Fibroblast of lung (primary cell): ENCODE measurements at regions not wholly inside any gene's neighbourhood (a gene's known extent, or its start where the extent isn't known, plus 50 kb on each side); places are given as distances from the start of the nearest gene placed in this dataset.

Source experiments
- DNase-seq, 2 donors: peaks; one replicate each; pipeline versions ENCODE4 v3.0.0 to v3.0.0-alpha.2; 2010; ENCODE audit warnings: low read depth in 2 of 2
- H2AFZ ChIP-seq: 2 replicates; pipeline ENCODE4 v1.5.1; 2012; ENCODE audit warnings: low read length, control low read depth, inconsistent platforms
- H3K27ac ChIP-seq: 2 replicates; pipeline ENCODE4 v1.5.1; 2011; ENCODE audit warnings: low read length, control low read depth; ENCODE audit not compliant: insufficient read depth
- H3K27me3 ChIP-seq: 2 replicates; pipeline ENCODE4 v1.5.1; 2011; ENCODE audit warnings: mild to moderate bottlenecking, low read length; ENCODE audit not compliant: control insufficient read depth, insufficient read depth
- H3K36me3 ChIP-seq: 2 replicates; pipeline ENCODE4 v1.5.1; 2011; ENCODE audit warnings: low read length; ENCODE audit not compliant: control insufficient read depth, insufficient read depth
- H3K4me1 ChIP-seq: 2 replicates; pipeline ENCODE4 v1.5.1; 2011; ENCODE audit warnings: low read length; ENCODE audit not compliant: control insufficient read depth, insufficient read depth; ENCODE audit errors: extremely low read depth
- H3K4me2 ChIP-seq: 2 replicates; pipeline ENCODE4 v1.5.1; 2011; ENCODE audit warnings: low read length, control low read depth; ENCODE audit not compliant: insufficient read depth; ENCODE audit errors: extremely low read depth
- H3K4me3 ChIP-seq, 4 experiments: fragments of 200-600 bp in 1 of 4; sonication (generic) in 1 of 4; replicated peaks in 1 of 4; 2 replicates each; pipeline ENCODE4 v1.5.1; 2011 to 2016; ENCODE audit warnings: low read length in 4 of 4, low read depth in 3 of 4, mild to moderate bottlenecking in 3 of 4, control low read depth in 2 of 4, inconsistent platforms in 1 of 4, mixed read lengths in 1 of 4; ENCODE audit not compliant: insufficient read depth in 1 of 4; ENCODE audit errors: control extremely low read depth in 1 of 4
- H3K79me2 ChIP-seq: 2 replicates; pipeline ENCODE4 v1.5.1; 2012; ENCODE audit warnings: mild to moderate bottlenecking, low read length, inconsistent platforms; ENCODE audit not compliant: control insufficient read depth, insufficient read depth
- H3K9ac ChIP-seq: 2 replicates; pipeline ENCODE4 v1.5.1; 2011; ENCODE audit warnings: mild to moderate bottlenecking, low read length, control low read depth; ENCODE audit not compliant: insufficient read depth
- H3K9me3 ChIP-seq: 2 replicates; pipeline ENCODE4 v1.5.1; 2012; ENCODE audit warnings: low read depth, low read length; ENCODE audit not compliant: control insufficient read depth, insufficient read depth
- H4K20me1 ChIP-seq: 2 replicates; pipeline ENCODE4 v1.5.1; 2011; ENCODE audit warnings: low read length; ENCODE audit not compliant: control insufficient read depth, insufficient read depth; ENCODE audit errors: extremely low read depth
- EZH2 ChIP-seq: IDR thresholded peaks from 2 replicates; pipeline ENCODE4 v1.5.1; 2012; ENCODE audit warnings: low read length, control low read depth, mild to moderate bottlenecking; ENCODE audit errors: missing control alignments
- TF ChIP-seq, protein P1 (sequence below), 2 donors: IDR thresholded peaks in 1 of 2; conservative IDR thresholded peaks in 1 of 2; 1 replicate in 1 of 2; 2 replicates in 1 of 2; pipeline ENCODE4 v1.5.1; 2011 to 2012; ENCODE audit warnings: low read length in 2 of 2, control low read depth in 1 of 2, inconsistent platforms in 1 of 2, low read depth in 1 of 2, mild to moderate bottlenecking in 1 of 2

DNA sequence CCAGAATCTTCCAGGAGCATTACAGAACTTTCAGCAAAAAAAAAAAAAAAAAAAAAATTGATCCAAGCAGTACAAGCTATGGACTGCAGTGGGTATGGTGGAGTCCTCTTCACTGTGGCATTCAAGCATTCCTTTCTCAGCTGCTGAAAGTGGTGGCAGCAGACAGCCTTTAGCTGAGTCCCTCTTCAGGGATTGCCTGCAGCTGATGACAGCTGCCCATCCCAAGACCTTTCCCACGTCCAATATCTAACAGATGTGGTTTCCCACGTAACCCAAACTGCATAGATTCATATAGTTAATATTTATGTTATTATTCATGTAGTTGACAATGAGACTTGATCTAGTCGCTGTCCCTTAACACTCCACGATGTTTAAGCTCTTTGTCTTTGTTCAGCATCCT, 475.9 kb downstream of the TLE1 start:
- Histone ChIP-seq H3K79me2 (no peaks in the 10 kb centered on the region), H3K4me2 (no peak overlapping the region), H3K27ac (no peak overlapping the region), H3K9ac (no peak overlapping the region), H3K36me3 (no peaks in the 10 kb centered on the region), H3K4me3 (no peak overlapping the region), H3K27me3 (no peaks in the 10 kb centered on the region), H2AFZ (no peak overlapping the region), H3K9me3 (no peaks in the 10 kb centered on the region), H4K20me1 (no peaks in the 10 kb centered on the region), H3K4me1 (no peaks in the 10 kb centered on the region)
- DNase-seq: no peak
- TF ChIP-seq, protein P1, sequence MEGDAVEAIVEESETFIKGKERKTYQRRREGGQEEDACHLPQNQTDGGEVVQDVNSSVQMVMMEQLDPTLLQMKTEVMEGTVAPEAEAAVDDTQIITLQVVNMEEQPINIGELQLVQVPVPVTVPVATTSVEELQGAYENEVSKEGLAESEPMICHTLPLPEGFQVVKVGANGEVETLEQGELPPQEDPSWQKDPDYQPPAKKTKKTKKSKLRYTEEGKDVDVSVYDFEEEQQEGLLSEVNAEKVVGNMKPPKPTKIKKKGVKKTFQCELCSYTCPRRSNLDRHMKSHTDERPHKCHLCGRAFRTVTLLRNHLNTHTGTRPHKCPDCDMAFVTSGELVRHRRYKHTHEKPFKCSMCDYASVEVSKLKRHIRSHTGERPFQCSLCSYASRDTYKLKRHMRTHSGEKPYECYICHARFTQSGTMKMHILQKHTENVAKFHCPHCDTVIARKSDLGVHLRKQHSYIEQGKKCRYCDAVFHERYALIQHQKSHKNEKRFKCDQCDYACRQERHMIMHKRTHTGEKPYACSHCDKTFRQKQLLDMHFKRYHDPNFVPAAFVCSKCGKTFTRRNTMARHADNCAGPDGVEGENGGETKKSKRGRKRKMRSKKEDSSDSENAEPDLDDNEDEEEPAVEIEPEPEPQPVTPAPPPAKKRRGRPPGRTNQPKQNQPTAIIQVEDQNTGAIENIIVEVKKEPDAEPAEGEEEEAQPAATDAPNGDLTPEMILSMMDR (conservative IDR thresholded peaks at IDR 0.05 in 1 of 2, IDR thresholded peaks at IDR 0.05 in 1 of 2; ENCODE audit: low read depth in 1 of 2, low read length in 2 of 2): no peak
- TF ChIP-seq EZH2: no peak

DNA sequence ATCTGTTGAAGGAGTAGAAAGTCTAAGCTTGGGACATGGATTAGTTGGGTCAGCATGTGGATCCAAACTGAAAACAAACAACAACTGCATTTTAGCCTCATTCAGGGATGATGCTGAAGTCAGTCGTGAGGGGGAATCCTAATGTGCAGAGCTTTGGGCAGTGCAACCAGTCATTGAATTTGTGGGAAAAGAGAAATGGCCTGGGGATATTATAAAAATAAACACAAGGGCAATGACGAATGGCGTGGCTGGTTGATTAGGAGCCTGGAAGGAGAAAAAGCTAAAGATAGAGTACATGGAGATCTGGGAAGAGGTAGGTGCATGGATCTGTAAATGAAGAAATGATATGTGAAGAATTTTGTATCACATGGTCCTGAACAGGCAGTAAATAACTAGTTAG, 477.6 kb downstream of the TLE1 start:
- Histone ChIP-seq H3K9ac (no peak overlapping the region), H3K27ac (no peak overlapping the region), H3K36me3 (no peaks in the 10 kb centered on the region), H3K4me3 (no peak overlapping the region), H3K4me2 (no peak overlapping the region), H3K4me1 (no peaks in the 10 kb centered on the region), H3K27me3 (no peaks in the 10 kb centered on the region), H3K79me2 (no peaks in the 10 kb centered on the region), H3K9me3 (no peaks in the 10 kb centered on the region), H2AFZ (no peak overlapping the region), H4K20me1 (no peaks in the 10 kb centered on the region)
- DNase-seq: no peak
- no peak for TF ChIP-seq EZH2
- TF ChIP-seq, protein P1 (conservative IDR thresholded peaks at IDR 0.05 in 1 of 2, IDR thresholded peaks at IDR 0.05 in 1 of 2; ENCODE audit: low read depth in 1 of 2, low read length in 2 of 2): no peak

DNA sequence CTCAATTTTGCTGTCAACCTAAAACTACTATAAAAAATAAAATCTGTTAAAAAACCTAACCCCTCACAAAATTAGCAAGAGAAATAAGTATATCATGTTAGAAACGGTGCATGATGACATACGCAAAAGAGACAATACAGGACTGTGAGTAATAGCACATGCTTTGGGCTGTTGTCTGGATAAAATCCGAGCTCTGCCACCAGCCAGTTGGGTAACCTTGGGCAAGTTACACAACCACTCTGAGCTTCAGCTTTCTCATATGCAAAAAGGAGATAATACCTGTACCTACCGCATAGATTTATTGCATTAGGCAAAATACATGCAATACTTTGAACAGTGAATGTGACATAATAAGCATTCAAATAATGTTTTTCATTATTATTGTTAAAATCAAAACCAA, 481.7 kb downstream of the TLE1 start:
- no peak overlapping the region for H3K27ac ChIP-seq
- no peak for DNase-seq
- no peak overlapping the region for H3K4me3 ChIP-seq
- H3K9ac ChIP-seq: no peak overlapping the region
- no peaks in the 10 kb centered on the region for H4K20me1 ChIP-seq
- H2AFZ ChIP-seq: no peak overlapping the region
- H3K9me3 ChIP-seq: no peaks in the 10 kb centered on the region
- no peaks in the 10 kb centered on the region for H3K79me2 ChIP-seq
- no peaks in the 10 kb centered on the region for H3K36me3 ChIP-seq
- H3K27me3 ChIP-seq: no peaks in the 10 kb centered on the region
- H3K4me2 ChIP-seq: no peak overlapping the region
- TF ChIP-seq, protein P1 (conservative IDR thresholded peaks at IDR 0.05 in 1 of 2, IDR thresholded peaks at IDR 0.05 in 1 of 2; ENCODE audit: low read depth in 1 of 2, low read length in 2 of 2): no peak
- TF ChIP-seq EZH2: no peak
- no peaks in the 10 kb centered on the region for H3K4me1 ChIP-seq
